ENCODE measurements at regions not wholly inside any gene's neighbourhood (a gene's known extent, or its start where the extent isn't known, plus 50 kb on each side); places are given as distances from the start of the nearest gene placed in this dataset.

- no peak for TF ChIP-seq TAF1 (IDR thresholded peaks at IDR 0.05; ENCODE audit: borderline replicate concordance, insufficient read depth, low read length)
- no peak for TF ChIP-seq POLR2AphosphoS5 (IDR thresholded peaks at IDR 0.05; ENCODE audit: low read depth, low read length)
- TF ChIP-seq REST (IDR thresholded peaks at IDR 0.05; ENCODE audit: insufficient read depth in 1 of 2, low read depth in 2 of 2, low read length in 2 of 2), result no peak
- TF ChIP-seq SIN3A (IDR thresholded peaks at IDR 0.05; ENCODE audit: borderline replicate concordance, insufficient read depth, low read length), result no peak
Observed at GRCh38 chr4:30601070-30601865, 118.9 kb upstream of the PCDH7 start.

Measured in PFSK-1 (cell line).